Left lung (tissue), 4 donors: ENCODE measurements at regions not wholly inside any gene's neighbourhood (a gene's known extent, or its start where the extent isn't known, plus 50 kb on each side); places are given as distances from the start of the nearest gene placed in this dataset.

Experiments used
- ATAC-seq: fragments of 200-7000 bp; cut with Tn5 transposase; one replicate; pipeline ENCODE4 v1.9.1; 2020; ENCODE audit warnings: moderate library complexity
- DNase-seq, 4 donors: peaks; one replicate each; pipeline ENCODE4 v3.0.0-alpha.2; 2013 to 2020
- H3K27ac ChIP-seq, 2 donors: fragments of 200-600 bp; sonication (generic) in 1 of 2; one replicate each; pipeline versions ENCODE4 v1.5.0 to v1.8.0; 2020 to 2021
- H3K27me3 ChIP-seq, 2 donors: fragments of 200-600 bp; sonication (generic) in 1 of 2; one replicate each; pipeline versions ENCODE4 v1.5.0 to v1.8.0; 2020 to 2021
- H3K36me3 ChIP-seq, 2 donors: fragments of 200-600 bp; sonication (generic) in 1 of 2; one replicate each; pipeline versions ENCODE4 v1.5.0 to v1.8.0; 2020 to 2021
- H3K4me1 ChIP-seq, 2 donors: fragments of 200-600 bp; one replicate each; pipeline ENCODE4 v1.8.0; 2021
- H3K4me3 ChIP-seq, 2 donors: fragments of 200-600 bp; sonication (generic) in 1 of 2; one replicate each; pipeline versions ENCODE4 v1.5.0 to v1.8.0; 2020 to 2021; ENCODE audit warnings: mild to moderate bottlenecking in 1 of 2
- H3K9me3 ChIP-seq, 2 donors: fragments of 200-600 bp; sonication (generic) in 1 of 2; one replicate each; pipeline versions ENCODE4 v1.5.0 to v1.8.0; 2020 to 2021
- intact Hi-C, 2 donors: fragments of 100-400 bp; cut with DNase I; formaldehyde crosslinking; loops; one replicate each; pipeline versions ENCODE4 v1.11.2 to v1.14.2; 2022
- TF ChIP-seq, protein P1 (sequence below), 2 donors: fragments of 200-600 bp; sonication (generic) in 1 of 2; IDR thresholded peaks; one replicate each; pipeline versions ENCODE4 v1.5.0 to v1.8.0; 2021; ENCODE audit warnings: antibody characterized with exemption in 2 of 2
- donor health status: DM: no; HTN: yes; CAD: no.
- donor health status: DM: no; HTN: no; CAD: no.

GRCh38 chr13:22967669-22968068 is 213.1 kb upstream of the SGCG start:
- TF ChIP-seq, protein P1, sequence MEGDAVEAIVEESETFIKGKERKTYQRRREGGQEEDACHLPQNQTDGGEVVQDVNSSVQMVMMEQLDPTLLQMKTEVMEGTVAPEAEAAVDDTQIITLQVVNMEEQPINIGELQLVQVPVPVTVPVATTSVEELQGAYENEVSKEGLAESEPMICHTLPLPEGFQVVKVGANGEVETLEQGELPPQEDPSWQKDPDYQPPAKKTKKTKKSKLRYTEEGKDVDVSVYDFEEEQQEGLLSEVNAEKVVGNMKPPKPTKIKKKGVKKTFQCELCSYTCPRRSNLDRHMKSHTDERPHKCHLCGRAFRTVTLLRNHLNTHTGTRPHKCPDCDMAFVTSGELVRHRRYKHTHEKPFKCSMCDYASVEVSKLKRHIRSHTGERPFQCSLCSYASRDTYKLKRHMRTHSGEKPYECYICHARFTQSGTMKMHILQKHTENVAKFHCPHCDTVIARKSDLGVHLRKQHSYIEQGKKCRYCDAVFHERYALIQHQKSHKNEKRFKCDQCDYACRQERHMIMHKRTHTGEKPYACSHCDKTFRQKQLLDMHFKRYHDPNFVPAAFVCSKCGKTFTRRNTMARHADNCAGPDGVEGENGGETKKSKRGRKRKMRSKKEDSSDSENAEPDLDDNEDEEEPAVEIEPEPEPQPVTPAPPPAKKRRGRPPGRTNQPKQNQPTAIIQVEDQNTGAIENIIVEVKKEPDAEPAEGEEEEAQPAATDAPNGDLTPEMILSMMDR (IDR thresholded peaks at IDR 0.05) = no peak

GRCh38 chr13:22979952-22980351 is 200.8 kb upstream of the SGCG start:
- Histone ChIP-seq H3K27me3 (no peaks in the 10 kb centered on the region), H3K27ac (no peak overlapping the region), H3K9me3 (peaks cover 0 to 25% of the 10 kb centered on the region in 2 donors), H3K36me3 (no peaks in the 10 kb centered on the region), H3K4me3 (no peak overlapping the region), H3K4me1 (no peaks in the 10 kb centered on the region)
- intact Hi-C loops = no loop called here
- TF ChIP-seq, protein P1 (IDR thresholded peaks at IDR 0.05) = no peak
- DNase-seq = peak in 1 of 4 donors; percentile 7
- no peak for ATAC-seq

More at GRCh38 chr13:22967669-22968068, 213.1 kb upstream of the SGCG start:
- Histone ChIP-seq H3K27me3 (no peaks in the 10 kb centered on the region), H3K36me3 (no peaks in the 10 kb centered on the region), H3K27ac (no peak overlapping the region), H3K9me3 (no peaks in the 10 kb centered on the region), H3K4me1 (no peaks in the 10 kb centered on the region), H3K4me3 (no peak overlapping the region)
- DNase-seq (peak in 1 of 4 donors; percentile 76), ATAC-seq (no peak)
- intact Hi-C loops = no loop called here

DNA sequence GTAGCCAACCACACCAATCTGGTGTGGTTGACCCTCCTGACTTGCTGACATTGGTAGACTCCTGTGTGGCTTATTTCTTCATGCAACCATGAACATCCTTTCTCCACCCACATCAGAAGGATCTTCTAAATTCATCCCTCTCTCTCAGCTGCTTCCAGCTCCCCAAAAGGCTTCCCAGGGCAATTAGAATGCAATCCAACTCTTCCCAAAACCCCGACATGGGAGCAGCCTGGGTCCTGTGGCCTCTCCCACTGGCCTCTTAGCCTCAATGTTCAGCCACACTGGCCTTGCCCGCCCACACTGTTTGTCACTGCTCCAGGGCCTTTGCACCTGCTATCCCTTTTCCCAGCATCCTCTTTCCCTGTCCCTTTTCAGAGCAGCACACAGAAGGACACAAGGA is 199.8 kb upstream of the SGCG start:
- Histone ChIP-seq H3K4me3 (no peak overlapping the region), H3K27ac (no peak overlapping the region), H3K36me3 (no peaks in the 10 kb centered on the region), H3K9me3 (peaks cover 0 to 28% of the 10 kb centered on the region in 2 donors), H3K4me1 (no peaks in the 10 kb centered on the region), H3K27me3 (no peaks in the 10 kb centered on the region)
- TF ChIP-seq, protein P1 (IDR thresholded peaks at IDR 0.05) = no peak
- intact Hi-C loops = no loop called here
- ATAC-seq (no peak), DNase-seq (no peak)

DNA sequence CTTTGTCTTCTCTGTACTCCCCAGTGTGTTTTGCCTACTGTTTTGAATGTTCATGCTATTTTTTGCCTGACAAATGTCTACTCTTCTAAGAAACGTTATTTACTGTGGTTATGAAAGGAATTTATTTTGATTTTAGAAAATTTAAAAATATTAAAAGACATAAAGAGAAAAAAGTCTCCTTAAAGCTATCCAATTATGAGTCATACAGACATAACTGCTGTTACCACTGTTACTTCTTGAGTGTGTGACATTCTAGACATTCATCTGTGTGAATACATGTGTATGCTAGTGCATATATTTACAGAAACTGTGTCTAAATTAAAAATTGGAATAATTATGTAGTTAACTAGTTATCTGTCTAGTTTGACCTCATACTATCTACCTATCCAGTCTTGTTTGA is 187.6 kb upstream of the SGCG start:
- no peaks in the 10 kb centered on the region for H3K36me3 ChIP-seq
- ATAC-seq = no peak
- no peaks in the 10 kb centered on the region for H3K9me3 ChIP-seq
- TF ChIP-seq, protein P1 (IDR thresholded peaks at IDR 0.05) = no peak
- H3K4me3 ChIP-seq = no peak overlapping the region
- H3K27me3 ChIP-seq = no peaks in the 10 kb centered on the region
- intact Hi-C loops = no loop called here
- no peak for DNase-seq
- H3K27ac ChIP-seq = no peak overlapping the region
- H3K4me1 ChIP-seq = no peaks in the 10 kb centered on the region

- H3K4me1 ChIP-seq = no peaks in the 10 kb centered on the region
- intact Hi-C loops = no loop called here
- H3K9me3 ChIP-seq = peaks cover 0 to 22% of the 10 kb centered on the region in 2 donors
- TF ChIP-seq, protein P1 (IDR thresholded peaks at IDR 0.05) = no peak
- ATAC-seq (no peak), DNase-seq (no peak)
- H3K27me3 ChIP-seq = no peaks in the 10 kb centered on the region
- no peak overlapping the region for H3K27ac ChIP-seq
- no peak overlapping the region for H3K4me3 ChIP-seq
- H3K36me3 ChIP-seq = no peaks in the 10 kb centered on the region
Measured at GRCh38 chr13:23003446-23003845, 177.3 kb upstream of the SGCG start.
